ENCODE measurements at regions not wholly inside any gene's neighbourhood (a gene's known extent, or its start where the extent isn't known, plus 50 kb on each side); places are given as distances from the start of the nearest gene placed in this dataset.

DNA sequence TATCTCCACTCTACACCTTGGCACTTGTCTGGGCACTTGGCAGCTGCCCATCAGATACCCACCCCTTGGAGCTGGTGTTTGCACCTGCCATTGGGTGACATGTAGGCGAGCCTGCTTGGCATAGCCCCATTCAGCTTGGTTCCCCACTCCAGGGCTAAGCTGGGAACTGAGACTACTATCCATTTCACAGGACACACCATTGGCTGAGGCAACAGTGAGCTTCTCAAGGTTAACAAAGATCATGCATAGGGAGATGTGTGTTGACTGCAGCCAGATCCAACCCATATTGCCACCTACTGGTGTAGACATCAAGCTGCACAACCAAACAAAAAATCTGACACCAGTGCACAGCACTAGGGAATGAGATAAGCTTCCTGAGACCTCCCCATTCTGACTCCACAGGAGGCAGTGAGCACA lies 1389.8 kb upstream of the TMEFF2 start:
- Histone ChIP-seq H3K9me3 (peaks cover 4% of the 10 kb centered on the region), H3K36me3 (no peaks in the 10 kb centered on the region), H3K27ac (no peak overlapping the region), H3K4me1 (no peaks in the 10 kb centered on the region), H3K4me3 (no peak overlapping the region), H3K27me3 (no peaks in the 10 kb centered on the region)
- TF ChIP-seq, protein P1, sequence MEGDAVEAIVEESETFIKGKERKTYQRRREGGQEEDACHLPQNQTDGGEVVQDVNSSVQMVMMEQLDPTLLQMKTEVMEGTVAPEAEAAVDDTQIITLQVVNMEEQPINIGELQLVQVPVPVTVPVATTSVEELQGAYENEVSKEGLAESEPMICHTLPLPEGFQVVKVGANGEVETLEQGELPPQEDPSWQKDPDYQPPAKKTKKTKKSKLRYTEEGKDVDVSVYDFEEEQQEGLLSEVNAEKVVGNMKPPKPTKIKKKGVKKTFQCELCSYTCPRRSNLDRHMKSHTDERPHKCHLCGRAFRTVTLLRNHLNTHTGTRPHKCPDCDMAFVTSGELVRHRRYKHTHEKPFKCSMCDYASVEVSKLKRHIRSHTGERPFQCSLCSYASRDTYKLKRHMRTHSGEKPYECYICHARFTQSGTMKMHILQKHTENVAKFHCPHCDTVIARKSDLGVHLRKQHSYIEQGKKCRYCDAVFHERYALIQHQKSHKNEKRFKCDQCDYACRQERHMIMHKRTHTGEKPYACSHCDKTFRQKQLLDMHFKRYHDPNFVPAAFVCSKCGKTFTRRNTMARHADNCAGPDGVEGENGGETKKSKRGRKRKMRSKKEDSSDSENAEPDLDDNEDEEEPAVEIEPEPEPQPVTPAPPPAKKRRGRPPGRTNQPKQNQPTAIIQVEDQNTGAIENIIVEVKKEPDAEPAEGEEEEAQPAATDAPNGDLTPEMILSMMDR (IDR thresholded peaks at IDR 0.05) = no peak
- TF ChIP-seq EP300 (IDR thresholded peaks at IDR 0.05) (no peak), POLR2A (IDR thresholded peaks at IDR 0.05) (no peak), POLR2AphosphoS5 (IDR thresholded peaks at IDR 0.05) (no peak)
- no peak for DNase-seq (ENCODE audit: low spot score in 2 of 2)
- WGBS = 100% methylated on average over 1 of the region's 1 CpG

DNA sequence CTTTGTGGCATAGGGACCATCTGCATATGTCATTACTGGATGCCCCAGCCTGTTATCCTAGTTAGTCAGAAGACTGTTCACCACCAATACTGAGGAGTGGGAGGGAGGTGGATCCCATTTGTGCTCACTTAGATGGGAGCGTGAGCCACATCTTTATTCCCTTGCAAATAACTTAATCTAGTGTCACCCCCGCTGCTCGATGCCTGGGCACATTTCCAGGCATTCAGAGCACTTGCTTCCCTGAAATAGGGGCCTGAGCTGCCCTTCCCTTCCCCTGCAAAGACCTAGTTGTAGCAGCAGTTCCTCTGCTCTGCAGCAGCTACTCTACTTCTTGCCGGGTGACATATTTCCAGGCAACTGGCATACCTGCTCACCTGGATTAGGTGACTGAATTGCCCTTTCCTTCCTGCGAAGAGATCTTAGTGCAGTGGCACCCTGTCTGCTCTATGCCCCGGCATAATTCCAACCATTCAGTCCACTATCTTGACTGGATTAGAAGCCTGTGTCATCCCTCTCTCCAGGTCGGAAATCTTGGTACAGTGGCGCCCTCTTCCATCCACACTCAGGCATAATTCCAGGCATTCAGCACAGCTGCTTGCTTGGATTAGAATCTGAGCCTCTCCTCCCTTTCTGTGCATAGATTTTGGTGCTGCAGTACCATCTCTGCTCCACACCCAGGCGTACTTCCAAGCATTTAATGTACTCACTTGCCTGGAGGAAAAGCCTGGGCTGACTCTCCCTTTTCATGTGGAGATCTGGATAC lies 1389.1 kb upstream of the TMEFF2 start:
- H3K27me3 ChIP-seq = no peaks in the 10 kb centered on the region
- peaks cover 4% of the 10 kb centered on the region for H3K9me3 ChIP-seq
- TF ChIP-seq, protein P1 (IDR thresholded peaks at IDR 0.05) = no peak
- TF ChIP-seq EP300 (IDR thresholded peaks at IDR 0.05) = no peak
- TF ChIP-seq POLR2A (IDR thresholded peaks at IDR 0.05) = no peak
- DNase-seq (ENCODE audit: low spot score in 2 of 2) = no peak
- no peak overlapping the region for H3K4me3 ChIP-seq
- 75% methylated on average over 9 of the region's 9 CpGs for WGBS
- H3K27ac ChIP-seq = no peak overlapping the region
- no peaks in the 10 kb centered on the region for H3K4me1 ChIP-seq
- H3K36me3 ChIP-seq = no peaks in the 10 kb centered on the region

DNA sequence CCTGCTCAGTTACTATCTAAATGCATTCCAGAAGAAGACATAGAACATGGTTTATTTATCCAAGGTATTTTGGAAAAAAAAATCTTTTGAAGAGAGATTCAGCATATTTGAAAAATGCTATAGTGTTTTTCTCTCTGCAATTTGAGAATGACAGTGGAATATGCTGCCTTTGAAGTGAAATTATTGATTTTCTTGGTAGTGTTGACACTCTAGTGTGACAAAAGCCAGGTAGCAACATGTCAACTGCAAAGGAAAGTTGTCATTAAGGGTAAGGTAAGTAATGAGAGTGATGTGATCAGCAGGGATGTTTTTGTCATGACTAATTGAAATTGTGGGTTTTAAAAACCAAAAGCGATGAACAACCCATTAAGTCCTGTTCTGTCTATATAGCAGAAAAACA lies 1387.1 kb upstream of the TMEFF2 start:
- Histone ChIP-seq H3K27ac (no peak overlapping the region), H3K36me3 (no peaks in the 10 kb centered on the region), H3K27me3 (no peaks in the 10 kb centered on the region), H3K4me1 (no peaks in the 10 kb centered on the region), H3K4me3 (no peak overlapping the region), H3K9me3 (peaks cover 4% of the 10 kb centered on the region)
- DNase-seq (ENCODE audit: low spot score in 2 of 2) = no peak
- TF ChIP-seq EP300 (IDR thresholded peaks at IDR 0.05) (no peak), POLR2A (IDR thresholded peaks at IDR 0.05) (no peak), POLR2AphosphoS5 (IDR thresholded peaks at IDR 0.05) (no peak)
- TF ChIP-seq, protein P1 (IDR thresholded peaks at IDR 0.05) = no peak
- WGBS = 90% methylated on average over 1 of the region's 1 CpG

DNA sequence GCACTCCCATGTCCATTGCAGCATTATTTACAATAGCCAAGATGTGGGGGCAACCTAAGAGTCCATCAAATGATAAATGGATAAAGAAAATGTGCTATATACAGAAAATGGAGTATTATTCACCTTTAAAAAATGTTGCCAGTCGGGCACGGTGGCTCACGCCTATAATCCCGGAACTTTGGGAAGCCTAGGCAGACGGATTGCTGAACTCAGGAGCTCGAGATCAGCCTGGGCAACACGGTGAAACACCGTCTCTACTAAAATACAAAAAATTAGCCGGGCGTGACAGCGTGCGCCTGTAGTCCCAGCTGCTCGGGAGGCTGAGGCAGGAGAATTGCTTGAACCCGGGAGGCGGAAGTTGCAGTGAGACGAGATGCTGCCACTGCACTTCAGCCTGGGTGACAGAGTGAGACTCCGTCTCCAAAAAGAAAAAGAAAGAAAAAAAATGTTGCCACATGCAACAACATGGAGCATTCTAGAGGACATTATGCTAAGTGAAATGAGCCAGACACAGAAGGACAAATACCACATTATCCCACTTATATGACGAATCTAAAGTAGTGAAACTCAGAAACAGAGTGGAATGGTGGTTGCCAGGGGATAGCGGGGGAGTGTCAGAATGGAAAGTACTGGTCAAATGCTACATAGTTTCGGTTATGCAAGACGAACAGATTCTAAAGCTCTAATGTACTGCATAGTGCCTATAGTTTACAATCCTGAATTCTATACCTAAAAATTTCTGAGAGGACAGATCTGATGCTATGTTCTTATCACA lies 1385.6 kb upstream of the TMEFF2 start:
- H3K4me1 ChIP-seq = no peaks in the 10 kb centered on the region
- no peak for TF ChIP-seq POLR2AphosphoS5 (IDR thresholded peaks at IDR 0.05)
- no peak overlapping the region for H3K27ac ChIP-seq
- 90% methylated on average over 21 of the region's 21 CpGs for WGBS
- H3K9me3 ChIP-seq = no peaks in the 10 kb centered on the region
- no peaks in the 10 kb centered on the region for H3K27me3 ChIP-seq
- DNase-seq (ENCODE audit: low spot score in 2 of 2) = no peak
- no peaks in the 10 kb centered on the region for H3K36me3 ChIP-seq
- no peak overlapping the region for H3K4me3 ChIP-seq

DNA sequence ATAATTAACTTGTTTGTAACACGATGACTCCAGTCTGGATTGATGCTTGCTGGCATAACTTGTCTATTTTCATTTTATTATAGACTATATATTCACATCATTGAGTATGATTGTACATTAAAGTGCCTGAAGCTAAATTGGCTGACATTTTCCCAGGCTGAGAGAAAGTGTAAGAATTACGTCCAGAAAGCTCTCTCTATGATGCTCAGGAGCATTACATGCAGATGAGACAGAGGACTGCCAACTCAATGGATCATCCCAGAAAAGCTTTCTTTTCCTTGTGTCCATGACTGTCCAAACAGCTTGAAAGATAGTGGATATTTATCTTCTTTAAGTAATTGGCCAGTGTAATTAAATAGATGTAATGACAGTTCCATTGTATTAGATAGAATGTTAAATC lies 1372.2 kb upstream of the TMEFF2 start:
- TF ChIP-seq POLR2A (IDR thresholded peaks at IDR 0.05) = no peak
- TF ChIP-seq, protein P1 (IDR thresholded peaks at IDR 0.05) = no peak
- no peak for TF ChIP-seq POLR2AphosphoS5 (IDR thresholded peaks at IDR 0.05)
- TF ChIP-seq EP300 (IDR thresholded peaks at IDR 0.05) = no peak
- WGBS = 52% methylated on average over 2 of the region's 2 CpGs
- H3K9me3 ChIP-seq = no peaks in the 10 kb centered on the region

More for the DNA sequence above, 1372.2 kb upstream of the TMEFF2 start:
- no peaks in the 10 kb centered on the region for H3K36me3 ChIP-seq
- DNase-seq (ENCODE audit: low spot score in 2 of 2) = no peak
- no peaks in the 10 kb centered on the region for H3K4me1 ChIP-seq
- no peak overlapping the region for H3K27ac ChIP-seq
- H3K4me3 ChIP-seq = no peak overlapping the region
- no peaks in the 10 kb centered on the region for H3K27me3 ChIP-seq

All from suprapubic skin (tissue), 4 donors.